Umbilical cord (tissue), 1 donor: ENCODE measurements at regions not wholly inside any gene's neighbourhood (a gene's known extent, or its start where the extent isn't known, plus 50 kb on each side); places are given as distances from the start of the nearest gene placed in this dataset.
"Not testable (repeated sequence)": the region's sequence is repeated elsewhere in the genome, so short reads cannot be mapped to it uniquely, and the experiment has no call there.

Experiments
- DNase-seq: peaks from one replicate; pipeline ENCODE4 v3.0.0-alpha.2; 2015; ENCODE audit warnings: low spot score

GRCh38 chr4:114287079-114287696 lies 307.7 kb upstream of the ARSJ start:
- no peak for DNase-seq

- no peak for DNase-seq
Measured at GRCh38 chr4:114296126-114296525, 302.5 kb upstream of the UGT8 start.

DNA sequence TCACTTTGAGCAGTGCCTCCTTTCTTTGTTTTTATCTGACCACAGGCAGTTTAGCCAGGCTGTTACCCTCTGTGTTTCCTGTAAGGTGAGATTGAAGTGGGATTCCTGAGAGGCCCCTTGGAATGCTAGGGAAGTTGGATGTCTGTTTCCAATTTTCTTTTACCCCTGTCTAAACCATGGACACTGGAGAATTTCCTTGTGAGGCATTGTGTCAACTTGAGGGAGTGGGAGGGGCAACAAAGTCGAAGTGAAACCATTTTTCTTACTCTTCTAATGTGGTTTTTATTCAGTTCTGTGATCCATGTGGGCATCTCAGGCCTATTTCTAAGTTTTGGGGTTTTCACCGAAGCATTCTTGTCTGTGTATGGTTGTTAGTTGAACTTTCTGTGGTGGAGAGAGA lies 296.1 kb upstream of the UGT8 start:
- no peak for DNase-seq

DNA sequence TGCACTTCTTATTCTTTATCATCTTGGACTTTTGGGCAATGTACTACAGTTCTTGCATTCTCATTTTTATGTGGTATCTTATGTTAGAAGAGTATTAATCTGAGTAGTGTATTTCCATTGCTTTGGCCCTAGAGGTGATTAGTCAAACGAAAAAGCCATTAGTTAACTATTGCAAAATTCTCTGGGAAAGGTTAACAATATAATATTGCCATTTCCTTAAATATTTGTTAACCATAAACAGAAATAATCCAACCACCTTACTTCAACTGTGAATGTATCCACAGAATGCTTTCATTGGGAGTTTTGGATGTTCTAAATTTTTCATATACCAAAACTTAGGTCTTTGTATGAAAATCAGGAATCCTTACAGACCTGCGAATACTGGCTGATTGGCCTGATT lies 294.6 kb upstream of the UGT8 start:
- DNase-seq, result no peak

DNA sequence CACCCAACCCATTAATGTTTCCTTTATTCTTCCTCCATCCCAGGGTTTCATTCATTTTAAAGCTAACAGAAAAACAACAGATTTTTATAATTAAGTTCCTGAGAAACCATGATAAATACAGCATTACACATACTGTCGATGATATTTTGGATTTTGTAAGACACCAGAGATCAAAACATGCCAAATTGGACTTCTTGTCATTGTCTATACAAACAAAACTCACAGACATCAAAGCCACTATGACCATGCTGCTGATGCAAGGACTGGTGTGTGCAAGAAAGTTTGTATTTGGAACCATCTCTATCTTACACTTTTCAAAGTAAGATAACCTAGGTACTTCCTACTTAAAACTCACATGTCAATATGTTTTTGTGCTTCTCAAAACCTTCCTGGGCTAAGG lies 294.0 kb upstream of the UGT8 start:
- no peak for DNase-seq

DNA sequence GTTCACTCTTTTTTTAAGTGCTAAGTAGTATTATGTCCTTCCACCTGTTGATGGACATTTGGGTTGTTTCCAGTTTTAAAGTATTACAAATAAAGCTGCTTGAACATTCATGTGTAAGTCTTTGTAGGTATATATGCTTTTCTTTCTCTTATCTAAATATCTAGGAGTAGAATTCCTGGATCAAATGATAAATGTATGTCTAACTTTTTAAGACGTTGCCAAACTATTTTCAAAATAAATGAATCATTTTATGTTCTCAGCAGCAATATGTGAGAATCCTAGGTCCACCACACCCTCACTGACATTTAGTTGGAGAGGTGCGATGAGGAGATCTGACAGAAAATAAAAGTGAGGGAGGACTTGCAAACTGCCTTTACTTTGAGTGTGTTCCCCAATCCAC lies 291.7 kb upstream of the UGT8 start:
- DNase-seq, result no peak

DNA sequence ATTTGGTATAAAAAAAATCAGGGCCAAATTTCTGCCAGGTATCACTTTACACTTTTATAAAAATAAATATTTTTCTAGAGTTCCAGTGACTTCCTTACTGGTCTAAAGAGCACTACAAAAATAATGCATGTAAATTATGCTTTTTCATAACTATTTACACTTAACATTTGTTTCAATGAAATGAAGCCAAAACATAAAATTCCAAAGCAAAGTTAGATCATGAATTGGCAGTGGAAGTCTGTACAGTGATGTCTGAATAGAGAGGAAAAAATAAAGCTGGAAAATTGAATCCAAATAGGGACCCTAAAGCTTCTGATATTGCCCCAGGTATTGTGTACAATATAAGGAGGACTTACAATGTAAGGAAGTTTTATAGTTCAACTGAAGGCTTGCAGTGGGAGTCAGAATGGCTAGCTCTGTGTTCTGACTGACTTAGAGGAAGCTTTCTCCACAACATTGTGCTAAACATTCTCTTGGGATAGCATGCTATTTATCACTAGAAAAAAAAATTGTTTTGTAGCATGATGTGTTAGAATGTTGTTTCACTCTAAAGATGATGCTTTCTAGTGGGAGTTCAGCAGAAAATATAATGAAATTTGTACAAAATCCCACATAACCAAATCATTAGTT lies 288.2 kb upstream of the UGT8 start:
- no peak for DNase-seq

DNA sequence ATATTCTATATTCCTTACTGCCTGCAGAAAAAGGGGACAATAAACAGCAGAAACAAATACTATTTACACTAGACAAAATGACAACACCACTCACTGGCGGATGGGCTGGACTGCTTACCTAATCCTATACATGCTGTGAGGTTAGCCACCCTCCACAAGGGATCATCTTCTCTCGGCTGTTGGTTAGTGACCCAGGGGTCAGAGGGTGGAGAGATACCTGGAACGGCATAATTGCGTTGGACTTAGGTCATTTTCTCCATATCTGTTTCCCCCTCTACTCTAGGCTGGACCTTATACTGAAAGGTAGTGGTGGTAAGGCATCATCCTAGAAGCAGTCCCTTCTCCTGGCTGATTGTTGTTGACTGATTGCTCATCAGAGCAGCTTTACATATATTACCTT lies 286.8 kb upstream of the UGT8 start:
- DNase-seq, result no peak

- DNase-seq, result no peak
Measured at GRCh38 chr4:114312338-114312737, 286.3 kb upstream of the UGT8 start.

- DNase-seq, result no peak
Measured at GRCh38 chr4:114316789-114317188, 281.8 kb upstream of the UGT8 start.

DNA sequence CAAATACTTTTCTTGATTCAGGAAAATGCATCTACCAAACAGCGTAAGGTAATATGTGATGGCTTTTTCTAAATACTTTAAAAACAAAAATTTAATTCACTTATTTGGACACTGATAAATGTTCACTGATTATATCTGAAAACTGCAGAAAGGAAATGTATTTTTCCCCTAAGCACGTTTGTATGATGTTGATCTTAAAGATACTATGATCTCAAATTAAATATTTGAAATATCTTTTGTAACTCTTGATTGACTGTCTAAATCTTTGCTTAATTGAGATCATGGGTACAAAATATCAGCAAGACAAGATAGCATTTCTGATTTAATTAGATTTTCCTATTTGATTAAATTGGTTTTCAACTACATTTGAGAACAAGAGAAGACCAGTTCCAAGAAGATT lies 281.0 kb upstream of the UGT8 start:
- DNase-seq, result no peak

DNA sequence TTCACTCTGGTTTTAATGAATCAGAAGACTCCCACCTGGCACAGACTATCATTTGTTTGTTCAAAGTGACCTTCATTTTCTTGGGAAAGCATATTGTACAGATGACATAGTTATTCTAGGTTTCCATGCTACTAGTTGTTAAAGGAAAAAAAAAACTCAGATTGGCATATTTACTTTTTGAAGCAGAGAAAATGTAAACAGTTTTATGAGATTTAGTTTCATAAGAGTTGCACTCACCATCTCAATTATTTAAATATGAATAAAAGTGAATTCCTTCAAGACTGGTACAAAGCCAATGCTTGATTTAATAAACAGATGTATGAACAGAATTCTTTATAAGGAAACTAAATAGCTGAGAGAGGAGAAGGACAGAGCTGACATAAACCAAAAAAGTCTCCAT lies 280.3 kb upstream of the UGT8 start:
- peak; percentile 1 for DNase-seq

- DNase-seq, result no peak
Measured at GRCh38 chr4:114320126-114320525, 278.5 kb upstream of the UGT8 start.

GRCh38 chr4:114321366-114321765 lies 277.2 kb upstream of the UGT8 start:
- DNase-seq, result peak; percentile 14

GRCh38 chr4:114323841-114324240 lies 274.8 kb upstream of the UGT8 start:
- no peak for DNase-seq

- no peak for DNase-seq
Measured at GRCh38 chr4:114326358-114326757, 272.2 kb upstream of the UGT8 start.

- no peak for DNase-seq
Measured at GRCh38 chr4:114332119-114332518, 266.5 kb upstream of the UGT8 start.

DNA sequence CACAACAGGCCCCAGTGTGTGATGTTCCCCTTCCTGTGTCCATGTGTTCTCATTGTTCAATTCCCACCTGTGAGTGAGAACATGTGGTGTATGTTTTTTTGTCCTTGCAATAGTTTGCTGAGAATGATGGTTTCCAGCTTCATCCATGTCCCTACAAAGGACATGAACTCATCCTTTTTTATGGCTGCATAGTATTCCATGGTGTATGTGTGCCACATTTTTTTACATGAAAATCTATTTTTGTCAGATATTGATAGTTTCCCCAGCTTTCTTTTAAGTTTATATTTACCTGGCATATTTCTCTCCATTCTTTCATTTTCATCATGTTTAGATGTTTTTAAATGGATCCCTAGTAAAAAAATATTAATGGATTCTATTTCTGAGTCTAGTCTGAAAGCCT lies 264.2 kb upstream of the UGT8 start:
- not testable (repeated sequence) for DNase-seq

DNA sequence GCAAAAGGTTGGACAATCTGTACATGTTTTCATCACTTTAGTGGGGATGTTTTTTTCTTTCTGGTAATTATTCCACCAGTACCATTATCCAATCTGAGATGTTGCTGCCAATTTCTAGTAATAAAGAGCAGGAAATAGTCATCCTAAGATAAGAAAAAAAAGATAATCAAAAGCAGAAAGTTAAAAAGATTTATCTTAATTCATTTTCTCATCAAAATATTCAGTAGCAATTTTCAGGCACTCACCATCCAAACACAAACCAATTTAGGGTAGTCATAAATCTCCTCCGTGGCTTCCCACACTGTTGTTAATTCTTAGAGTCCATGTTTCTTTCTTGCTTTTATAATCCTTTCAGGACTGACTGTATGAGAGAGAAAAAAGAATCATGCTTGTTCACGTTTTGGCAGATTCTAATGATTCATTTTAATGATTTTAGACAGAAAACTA lies 263.7 kb upstream of the UGT8 start:
- DNase-seq, result no peak

GRCh38 chr4:114335339-114335738 lies 263.3 kb upstream of the UGT8 start:
- DNase-seq, result no peak

DNA sequence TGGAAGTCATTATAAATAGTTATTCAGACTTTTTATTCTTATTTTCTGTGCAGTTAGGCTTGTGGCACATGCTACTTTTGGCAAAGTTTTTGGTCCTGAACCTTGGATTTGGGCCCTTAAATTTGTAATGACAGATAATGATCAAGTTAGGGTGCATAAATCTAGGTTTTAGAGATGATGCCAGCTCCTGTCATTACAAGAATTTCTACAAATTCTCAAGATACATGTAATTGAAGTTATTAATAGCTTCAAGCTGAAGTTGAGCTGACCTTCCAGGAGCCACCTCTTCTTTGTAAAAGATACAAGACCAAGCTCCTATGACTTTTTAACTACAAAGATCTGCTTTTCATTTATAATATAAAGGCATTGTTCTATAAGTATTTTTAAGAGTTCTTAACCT lies 255.6 kb upstream of the UGT8 start:
- DNase-seq, result no peak

- peak; percentile 55 for DNase-seq
Measured at GRCh38 chr4:114349543-114350175, 248.9 kb upstream of the UGT8 start.

DNA sequence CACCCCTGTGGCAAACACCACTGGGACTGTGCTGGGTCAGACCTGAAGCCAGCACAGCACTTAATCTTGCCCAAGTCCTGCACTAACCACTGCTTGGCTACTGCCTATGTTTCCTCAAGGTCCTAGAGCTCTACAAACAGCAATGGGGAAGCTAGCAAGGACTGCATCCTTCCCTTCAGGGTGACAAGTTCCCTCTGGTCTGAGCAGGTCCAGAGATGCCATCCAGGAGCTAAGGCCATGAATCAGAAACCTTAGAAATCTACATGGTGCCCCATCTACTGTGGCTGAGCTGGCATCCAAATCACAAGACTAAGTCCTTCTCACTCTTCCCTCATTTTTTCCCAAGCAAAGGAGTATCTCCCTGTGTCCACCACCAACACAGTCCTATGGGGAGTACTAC lies 239.7 kb upstream of the UGT8 start:
- DNase-seq, result no peak
